BJ (cell line): ENCODE measurements at regions not wholly inside any gene's neighbourhood (a gene's known extent, or its start where the extent isn't known, plus 50 kb on each side); places are given as distances from the start of the nearest gene placed in this dataset.

Experiments
- CTCF ChIA-PET: fragments of 350-600 bp; formaldehyde crosslinking; extraction: SDS; loops from one replicate; lab custom pipeline; 2021; ENCODE audit warnings: antibody characterized with exemption, inconsistent platforms; lab: Yijun Ruan, JAX
- POLR2A ChIA-PET: fragments of 300-600 bp; sonication (Branson Sonifier 250); formaldehyde crosslinking; extraction: SDS; loops from one replicate; lab custom pipeline; 2021; ENCODE audit warnings: antibody characterized with exemption; lab: Charles Lee
- DNase-seq: peaks from one replicate; pipeline ENCODE4 v3.0.0-alpha.2; 2011; ENCODE audit warnings: low read depth
- H3K27me3 ChIP-seq: 2 replicates; pipeline ENCODE4 v1.6.0; 2011; ENCODE audit warnings: low read length; ENCODE audit not compliant: control insufficient read depth, insufficient read depth
- H3K36me3 ChIP-seq: 2 replicates; pipeline ENCODE4 v1.5.1; 2011; ENCODE audit warnings: low read length; ENCODE audit not compliant: control insufficient read depth, insufficient read depth
- H3K4me3 ChIP-seq: 2 replicates; pipeline ENCODE4 v1.5.1; 2011; ENCODE audit warnings: low read depth, mild to moderate bottlenecking, control low read depth, low read length
- CTCF ChIP-seq: IDR thresholded peaks from 2 replicates; pipeline ENCODE4 v1.5.1; 2011; ENCODE audit warnings: low read depth, mild to moderate bottlenecking, control low read depth, inconsistent platforms, low read length, moderate library complexity; ENCODE audit not compliant: insufficient read depth

- no peak overlapping the region for H3K4me3 ChIP-seq
- ChIA-PET CTCF (no interaction called here), POLR2A (no interaction called here)
- DNase-seq: no peak
- H3K27me3 ChIP-seq: no peaks in the 10 kb centered on the region
- no peaks in the 10 kb centered on the region for H3K36me3 ChIP-seq
- TF ChIP-seq CTCF: no peak
These were observed 1497.4 kb upstream of the CADM2 start for GRCh38 chr3:83461411-83461810.

- DNase-seq: no peak
- Histone ChIP-seq H3K27me3 (no peaks in the 10 kb centered on the region), H3K4me3 (no peak overlapping the region), H3K36me3 (no peaks in the 10 kb centered on the region)
- CTCF ChIA-PET: no interaction called here
- POLR2A ChIA-PET: no interaction called here
- no peak for TF ChIP-seq CTCF
These were observed 1481.2 kb upstream of the CADM2 start for GRCh38 chr3:83477563-83477962.

DNA sequence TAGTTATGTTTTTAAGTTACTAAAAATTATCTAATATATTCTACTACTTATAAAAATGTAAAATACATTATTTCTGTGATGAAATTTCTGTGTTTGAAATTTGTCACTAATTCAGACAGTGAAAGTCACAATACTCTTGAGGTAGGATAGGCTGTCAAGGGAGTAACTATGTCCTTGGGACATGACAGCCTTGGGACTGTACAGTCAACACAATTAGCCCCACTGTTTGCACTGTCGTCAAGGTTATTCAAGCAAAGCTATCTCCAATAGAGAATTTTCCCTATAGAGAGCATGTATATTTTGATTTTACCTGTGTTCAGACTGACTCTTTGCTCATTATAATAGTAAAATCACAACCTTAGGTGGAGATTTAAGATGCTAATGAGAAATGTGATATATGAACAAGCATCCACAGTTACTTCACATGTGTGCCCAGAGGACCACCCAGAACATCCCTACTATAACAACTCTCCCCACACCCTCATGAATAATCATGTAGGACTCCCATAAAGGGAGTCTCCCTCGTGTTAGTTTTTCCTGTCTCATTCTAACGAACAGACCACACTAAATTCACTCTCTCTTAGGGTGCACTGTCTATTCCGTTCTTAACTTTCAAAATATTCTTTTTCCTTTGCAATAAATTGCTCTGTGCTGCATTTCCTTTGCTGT lies 1476.3 kb upstream of the CADM2 start:
- ChIA-PET CTCF (no interaction called here), POLR2A (no interaction called here)
- Histone ChIP-seq H3K4me3 (no peak overlapping the region), H3K27me3 (no peaks in the 10 kb centered on the region), H3K36me3 (no peaks in the 10 kb centered on the region)
- DNase-seq: no peak
- TF ChIP-seq CTCF: no peak

DNA sequence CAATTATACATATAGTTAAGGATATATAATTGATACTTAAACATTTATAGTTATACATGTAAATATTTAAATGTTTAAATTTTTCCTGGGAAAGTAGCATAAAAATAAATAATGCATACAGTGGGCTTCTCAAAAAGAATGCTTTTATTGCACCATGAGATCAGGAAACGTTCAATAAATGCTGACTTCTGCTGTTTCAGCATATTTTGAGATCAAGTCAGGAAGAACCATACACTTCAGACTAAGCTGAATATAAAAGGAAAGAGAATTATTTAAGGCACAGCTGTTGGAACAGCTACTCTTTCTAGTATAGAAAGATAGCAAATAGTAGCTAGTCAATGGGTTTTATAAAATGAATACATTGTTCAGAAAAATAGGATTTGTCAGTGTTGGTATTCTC lies 1462.3 kb upstream of the CADM2 start:
- POLR2A ChIA-PET: no interaction called here
- CTCF ChIA-PET: no interaction called here

GRCh38 chr3:83498361-83499016 lies 1460.3 kb upstream of the CADM2 start:
- TF ChIP-seq CTCF: no peak
- Histone ChIP-seq H3K4me3 (no peak overlapping the region), H3K36me3 (no peaks in the 10 kb centered on the region), H3K27me3 (no peaks in the 10 kb centered on the region)
- ChIA-PET CTCF (no interaction called here), POLR2A (no interaction called here)
- DNase-seq: no peak

More for the DNA sequence above, 1462.3 kb upstream of the CADM2 start:
- DNase-seq: no peak
- no peak overlapping the region for H3K4me3 ChIP-seq
- no peaks in the 10 kb centered on the region for H3K27me3 ChIP-seq
- no peak for TF ChIP-seq CTCF
- no peaks in the 10 kb centered on the region for H3K36me3 ChIP-seq
